GM19324 (cell line): ENCODE measurements at regions not wholly inside any gene's neighbourhood (a gene's known extent, or its start where the extent isn't known, plus 50 kb on each side); places are given as distances from the start of the nearest gene placed in this dataset.
A peak's percentile ranks its signal among the peaks of the same experiment; 100 is the strongest.

ENCODE experiments used
- ATAC-seq: cut with Tn5 transposase; IDR thresholded peaks from one replicate; pipeline ENCODE4 v1.9.1; 2021; ENCODE audit warnings: mild to moderate bottlenecking, moderate library complexity; ENCODE audit not compliant: unreplicated experiment, low FRiP score

DNA sequence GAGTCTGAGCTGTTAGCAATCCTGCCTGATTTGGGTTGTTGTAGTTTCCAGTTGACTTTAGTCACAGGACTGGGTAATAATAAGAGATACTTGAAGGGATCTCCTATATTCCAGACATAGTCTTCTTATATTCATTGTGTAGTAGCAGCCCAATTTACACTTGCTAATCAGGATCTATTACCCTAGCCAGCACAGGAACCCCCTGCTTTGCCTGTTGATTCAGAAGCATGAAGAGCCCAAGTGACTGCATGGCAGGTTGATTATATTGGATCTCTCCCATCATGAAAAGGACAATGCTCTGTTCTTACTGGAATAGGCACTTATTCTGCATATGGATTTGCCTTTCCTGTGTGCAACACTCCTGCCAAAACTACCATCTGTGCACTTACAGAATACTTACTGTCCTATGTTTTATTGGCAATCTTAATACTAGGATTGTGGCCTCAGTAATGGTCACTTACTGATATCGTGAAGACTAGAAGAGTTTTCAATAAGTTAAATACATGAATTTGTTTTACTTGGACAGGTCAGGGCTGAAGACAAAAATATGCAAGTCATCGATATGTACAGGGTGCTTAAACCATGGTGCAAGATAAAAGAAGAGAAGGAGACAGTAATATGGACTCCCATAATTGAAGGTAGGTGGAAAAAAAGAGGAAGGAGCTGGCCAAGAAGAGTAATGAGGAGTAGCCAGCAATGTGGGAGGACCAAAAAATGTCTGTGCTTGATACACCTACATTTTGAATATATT is 304.1 kb downstream of the MCTP2 start:
- no peak for ATAC-seq

DNA sequence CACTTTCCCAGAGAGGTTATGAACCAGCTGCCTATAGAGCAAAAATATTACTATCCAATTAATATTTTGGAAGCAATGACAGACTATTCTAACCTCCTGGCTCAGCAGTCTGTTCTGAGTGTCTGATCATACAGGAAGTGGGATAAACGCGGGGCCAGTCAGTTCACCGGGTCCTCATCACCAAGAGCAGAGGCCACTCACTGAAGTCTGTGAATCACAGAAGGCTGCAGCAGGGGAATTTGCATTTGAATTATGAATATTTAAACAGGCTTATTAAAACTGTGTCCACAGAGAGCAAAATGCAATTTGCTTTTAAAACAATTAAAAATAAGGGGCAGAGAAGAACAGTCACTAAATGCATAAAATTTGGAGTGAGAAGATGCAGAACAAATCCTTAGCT is 305.2 kb downstream of the MCTP2 start:
- ATAC-seq = no peak

DNA sequence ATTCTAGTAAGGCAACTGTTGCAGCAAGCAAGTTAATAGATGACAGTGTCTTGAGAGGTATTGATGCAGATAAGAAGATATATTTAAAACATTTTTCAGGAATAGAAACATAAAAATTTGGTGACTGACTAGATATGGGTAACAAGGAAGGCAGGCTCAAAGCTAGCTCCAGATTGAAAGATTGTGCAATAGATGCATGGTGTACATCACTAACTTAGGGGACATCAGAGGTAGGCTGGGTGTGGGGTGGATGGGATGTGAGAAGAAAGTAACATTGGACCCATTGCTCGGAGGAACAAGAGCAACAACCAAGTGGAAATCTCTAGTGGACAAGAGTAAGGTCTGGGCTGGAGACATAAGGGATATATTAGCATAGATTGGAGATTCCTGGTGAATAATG is 306.9 kb downstream of the MCTP2 start:
- no peak for ATAC-seq

DNA sequence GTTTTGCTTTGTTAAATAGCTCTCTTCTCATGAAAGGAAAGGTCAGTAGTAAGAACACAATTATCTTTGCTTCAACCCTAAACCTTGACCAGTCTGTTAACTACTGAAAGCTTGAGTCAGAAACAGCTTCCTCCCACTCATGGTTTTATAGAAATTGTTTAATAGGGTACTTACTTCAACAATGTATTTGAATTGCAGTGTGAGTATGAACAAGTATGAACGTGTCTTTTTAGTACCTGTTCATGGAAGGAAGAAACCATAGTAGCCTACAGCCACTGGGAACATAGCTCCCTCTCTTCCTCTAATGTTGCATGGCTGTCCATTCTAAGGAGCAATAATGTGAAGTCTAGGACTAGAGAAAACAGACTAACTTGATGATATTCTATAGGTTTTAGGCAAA is 311.0 kb downstream of the MCTP2 start:
- no peak for ATAC-seq

DNA sequence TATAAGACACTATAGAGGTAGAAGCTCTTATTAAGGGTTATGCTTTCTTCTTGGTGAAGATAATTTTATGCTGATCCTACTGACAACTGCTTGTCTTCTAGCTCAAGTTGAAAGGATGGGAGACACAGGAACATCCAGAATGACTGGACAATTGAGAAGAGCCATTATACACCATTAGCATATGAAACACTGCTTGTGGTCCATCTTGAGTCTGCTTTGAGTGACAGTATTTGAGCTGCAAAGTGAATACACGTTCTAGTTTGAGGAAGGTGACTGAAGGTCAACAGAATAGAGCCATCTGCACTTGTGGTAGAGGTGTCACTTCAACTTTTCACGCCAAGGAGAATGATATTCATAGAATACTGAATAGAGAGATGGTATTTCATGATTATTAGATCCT is 315.4 kb downstream of the MCTP2 start:
- no peak for ATAC-seq

DNA sequence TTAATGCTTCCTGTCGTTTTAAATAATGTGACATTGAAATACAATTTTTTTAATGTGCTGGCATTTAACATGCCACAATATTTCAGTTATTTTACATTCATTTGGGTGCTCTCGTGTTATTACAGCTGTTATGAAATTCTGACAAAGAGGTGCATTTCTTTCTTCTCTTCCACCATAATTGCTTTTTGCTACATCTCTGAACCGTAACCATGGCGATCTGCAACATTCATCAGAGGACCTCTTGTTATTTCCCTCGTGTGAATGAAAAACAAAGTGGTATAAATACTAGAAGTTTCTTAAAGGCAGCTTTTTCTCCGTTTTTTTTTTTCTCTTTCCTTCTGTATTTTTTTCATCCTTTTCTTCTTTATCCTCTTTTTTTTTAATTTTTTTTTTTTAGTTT is 316.4 kb downstream of the MCTP2 start:
- no peak for ATAC-seq

DNA sequence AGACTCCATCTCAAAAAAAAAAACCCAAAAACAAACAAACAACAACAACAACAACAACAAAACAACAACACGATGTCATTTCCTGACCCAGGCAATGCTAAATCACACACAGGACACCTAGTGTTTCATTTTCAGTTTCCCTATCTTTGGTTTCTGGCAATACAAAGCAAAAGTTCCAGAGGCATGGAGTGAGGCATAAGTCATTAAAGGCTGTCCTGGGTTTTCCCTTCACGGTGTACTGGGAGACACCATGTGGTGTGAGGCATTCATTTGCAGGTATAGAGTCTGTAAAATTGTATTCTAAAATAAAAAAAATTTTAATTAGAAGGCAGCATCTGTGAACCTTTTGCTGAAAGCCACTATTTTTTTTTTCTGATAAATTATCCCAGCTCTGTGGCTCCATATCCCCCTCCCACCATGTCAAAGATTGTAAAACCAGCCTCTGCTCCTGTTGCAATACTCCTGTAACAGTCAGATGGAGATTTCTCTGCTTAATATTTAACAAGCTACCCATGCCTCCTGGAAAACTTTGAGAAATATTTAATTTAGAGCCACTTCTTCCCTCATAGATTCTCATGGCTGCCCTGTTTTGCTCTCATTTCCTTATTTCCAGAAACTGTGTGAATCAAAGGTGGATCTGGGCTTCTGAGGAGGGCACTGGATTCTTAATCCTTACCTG is 324.6 kb downstream of the MCTP2 start:
- no peak for ATAC-seq

DNA sequence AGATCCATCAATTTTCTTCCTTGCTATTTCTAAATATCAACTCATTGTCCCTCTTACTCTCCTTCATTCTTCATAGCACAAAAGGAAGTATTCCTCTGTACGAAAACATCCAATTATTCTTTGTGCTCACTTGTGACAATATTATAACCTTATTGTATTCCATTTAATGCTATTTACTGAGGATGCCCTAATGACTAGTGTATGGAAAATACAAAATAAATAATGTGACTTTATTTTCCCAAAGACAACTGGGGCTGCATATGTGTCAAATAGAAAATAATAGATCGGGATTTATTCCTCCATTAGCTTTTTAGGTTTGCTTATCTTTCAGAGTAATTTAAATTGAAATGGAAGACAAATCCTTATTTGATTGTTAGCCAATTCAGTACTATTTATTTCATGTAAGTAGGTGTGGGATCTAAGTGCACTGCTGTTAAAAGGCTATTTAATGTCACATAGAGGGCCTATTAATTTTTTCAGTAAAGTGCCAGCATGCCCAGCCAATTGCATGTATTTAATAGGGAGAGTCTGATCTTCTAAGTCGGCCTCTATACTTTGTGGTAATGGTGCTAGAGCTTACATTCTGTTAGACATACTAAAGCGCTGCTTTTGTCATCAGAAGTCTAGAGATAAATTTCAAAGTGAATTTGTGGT is 329.8 kb downstream of the MCTP2 start:
- no peak for ATAC-seq

DNA sequence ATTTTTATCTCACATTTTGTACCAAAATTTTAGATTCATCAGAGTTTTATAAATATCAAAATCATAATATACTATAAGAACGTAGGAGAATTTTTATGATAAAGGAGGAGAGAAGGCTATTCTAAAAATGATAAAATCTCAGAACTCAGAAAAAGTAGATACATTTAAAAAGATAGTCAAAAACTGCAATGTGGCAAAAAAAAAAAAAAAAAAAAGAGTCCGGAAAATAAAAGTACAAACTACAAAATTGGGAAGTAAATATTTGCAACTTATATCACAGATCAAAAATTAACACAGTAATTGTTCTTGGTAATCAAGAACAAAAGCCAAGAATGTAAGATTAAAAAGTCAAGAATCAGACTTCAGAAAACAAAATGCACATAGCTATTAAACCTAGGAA is 332.1 kb downstream of the MCTP2 start:
- ATAC-seq = no peak

DNA sequence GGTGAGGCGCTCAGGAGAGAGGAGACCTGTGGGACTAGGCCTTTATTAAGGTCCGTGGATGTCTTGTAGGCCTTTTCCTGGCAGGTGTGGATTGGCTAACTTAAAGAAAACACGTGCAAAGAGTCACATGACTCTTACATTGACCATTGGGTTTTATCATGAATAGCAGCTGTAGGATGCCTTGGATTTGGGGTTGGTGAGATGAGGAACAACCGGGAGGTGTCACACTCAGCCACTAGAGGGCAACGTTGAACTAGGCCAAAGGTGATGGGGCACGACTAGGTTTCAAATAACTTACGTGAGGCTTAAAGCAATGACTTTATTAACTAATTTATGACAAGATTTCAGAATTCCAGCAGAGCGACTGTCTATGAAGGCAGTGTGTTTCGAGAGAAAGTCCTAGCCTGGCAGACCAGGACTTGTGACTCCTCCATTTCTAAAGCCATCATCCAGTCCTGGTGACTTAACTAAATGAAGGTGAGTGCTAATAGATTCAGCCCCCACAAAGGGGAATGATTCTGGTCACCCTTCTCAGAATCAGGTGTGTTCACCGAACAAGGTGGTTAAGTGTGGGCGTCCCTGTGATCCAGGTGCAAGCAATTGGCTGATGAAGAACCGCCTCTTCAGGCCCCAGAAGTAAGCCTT is 345.6 kb downstream of the MCTP2 start:
- peak; percentile 56 for ATAC-seq

DNA sequence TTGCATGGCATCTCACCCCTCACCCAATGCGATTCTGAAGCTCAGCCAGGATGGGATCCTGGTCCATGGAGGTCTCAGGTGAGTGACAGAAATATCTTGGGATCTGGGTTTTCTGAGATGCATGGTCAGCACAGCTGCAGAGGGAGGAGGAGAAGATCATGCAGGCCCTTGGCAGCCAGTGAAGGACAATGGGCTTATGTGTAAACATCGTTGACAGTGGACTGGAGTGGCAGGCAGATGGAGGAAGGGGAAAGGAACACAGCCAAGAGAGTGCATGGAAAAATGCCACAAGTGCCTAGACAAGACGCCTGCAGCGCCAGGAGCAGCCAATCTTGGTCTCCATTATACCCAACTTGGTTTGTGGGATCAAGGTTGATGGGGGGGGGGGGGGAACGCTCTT is 347.9 kb downstream of the MCTP2 start:
- ATAC-seq = no peak

DNA sequence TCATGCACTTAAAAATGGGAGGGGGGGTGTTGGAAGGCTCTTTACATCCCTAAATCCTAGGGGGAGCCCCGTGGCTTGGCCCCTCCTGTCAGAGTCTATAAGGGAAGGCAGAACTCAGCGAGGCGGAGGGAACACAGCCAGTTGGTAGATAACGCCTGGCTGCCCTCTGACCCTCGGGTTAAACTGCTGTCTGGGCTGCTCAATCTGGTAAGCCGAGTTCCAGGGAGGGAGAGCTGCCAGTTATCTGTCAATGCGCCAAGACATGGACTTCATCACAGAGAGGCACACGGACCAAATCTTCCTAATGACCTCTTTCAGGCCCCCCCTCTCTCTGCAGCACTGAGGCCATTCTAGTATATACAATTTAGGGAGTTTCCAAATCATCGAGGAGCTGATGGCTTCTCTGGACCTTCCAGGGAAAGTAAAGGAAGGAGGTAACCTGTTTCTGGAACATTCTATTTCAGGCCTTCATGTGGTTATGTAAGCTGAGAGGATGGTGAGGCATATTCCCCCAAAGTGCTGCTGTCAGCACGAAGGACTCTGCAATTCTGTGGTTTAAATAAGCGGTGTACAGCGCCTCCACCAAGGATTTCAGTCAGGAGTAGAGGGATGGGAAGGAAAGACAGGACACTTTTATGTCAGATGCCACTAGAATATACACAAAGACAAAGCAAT is 349.0 kb downstream of the MCTP2 start:
- no peak for ATAC-seq

DNA sequence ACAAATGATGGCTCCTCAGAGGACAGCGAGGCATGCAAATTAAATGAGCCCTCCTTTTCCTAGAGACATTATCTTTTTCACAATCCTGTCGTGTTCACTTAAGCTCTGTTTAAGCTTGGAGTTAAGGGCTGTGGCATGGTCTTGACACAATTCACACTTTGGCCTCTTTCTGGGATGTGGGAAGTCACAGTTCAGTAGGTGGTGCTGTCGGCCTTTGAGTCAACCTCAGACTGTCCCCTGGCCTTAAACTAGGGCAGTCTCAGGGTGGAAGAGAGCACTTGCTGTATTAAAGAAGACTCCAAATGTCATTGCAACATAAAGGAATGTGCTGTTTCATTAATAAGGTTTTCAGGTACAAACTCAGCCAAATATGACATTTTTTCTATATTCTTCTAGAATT is 351.0 kb downstream of the MCTP2 start:
- peak; percentile 42 for ATAC-seq

DNA sequence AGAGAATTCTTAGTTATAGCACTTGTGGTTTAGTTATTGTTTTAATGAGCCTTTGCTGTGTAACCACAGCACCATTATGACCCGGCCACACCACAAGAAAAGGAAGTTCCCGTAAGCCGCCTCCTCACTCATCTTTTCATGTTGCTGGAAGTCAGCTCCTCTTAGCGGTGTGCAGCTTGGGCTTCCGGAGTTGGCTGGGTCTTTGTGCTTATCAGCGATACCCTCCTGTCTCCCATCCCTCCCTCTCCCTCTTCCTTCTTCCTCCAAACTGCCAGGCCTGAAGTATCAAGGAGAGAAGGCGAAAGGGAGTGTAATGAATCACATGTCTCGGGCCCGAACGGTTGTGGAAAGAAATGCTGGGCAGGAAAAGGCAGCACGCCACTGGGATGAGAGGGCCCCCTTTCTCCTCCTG is 353.5 kb downstream of the MCTP2 start:
- peak; percentile 50 for ATAC-seq

DNA sequence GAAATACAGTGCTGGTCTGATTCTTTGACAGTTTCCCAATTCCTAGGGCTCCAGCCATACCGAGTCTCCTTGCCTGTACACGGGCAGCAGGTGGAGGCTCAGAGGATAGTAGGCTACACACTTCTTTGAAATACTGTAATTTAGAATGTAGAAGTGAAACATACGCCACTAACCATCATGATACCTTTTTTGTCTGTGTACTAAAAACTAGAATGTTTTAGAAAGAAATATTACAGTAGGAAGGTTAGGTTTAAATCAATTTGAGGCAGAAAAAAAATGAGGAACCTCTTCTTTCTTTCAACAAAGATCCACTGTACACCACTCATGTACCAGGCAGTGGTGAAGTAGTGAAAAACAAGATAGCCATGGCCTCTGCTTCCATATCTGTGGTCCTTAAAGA is 354.7 kb downstream of the MCTP2 start:
- no peak for ATAC-seq

DNA sequence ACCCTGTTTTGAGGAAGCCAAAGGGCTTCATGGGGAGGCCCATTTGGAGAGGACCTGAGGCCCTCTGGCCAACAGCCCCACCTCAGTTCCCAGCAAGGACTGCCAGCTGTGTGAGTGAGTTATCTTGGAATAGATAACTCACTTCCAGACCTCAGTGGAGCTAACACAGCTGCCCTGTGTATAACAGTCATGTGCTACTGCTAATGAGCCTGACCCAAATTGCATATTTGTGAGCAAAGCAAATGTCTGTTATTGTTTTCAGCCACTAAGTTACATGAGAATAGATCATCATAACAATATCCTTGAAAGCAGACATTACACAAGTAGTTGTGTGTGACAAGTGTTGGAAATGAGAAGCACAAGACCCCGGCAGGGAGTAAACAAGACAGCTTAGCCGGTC is 355.8 kb downstream of the MCTP2 start:
- no peak for ATAC-seq

DNA sequence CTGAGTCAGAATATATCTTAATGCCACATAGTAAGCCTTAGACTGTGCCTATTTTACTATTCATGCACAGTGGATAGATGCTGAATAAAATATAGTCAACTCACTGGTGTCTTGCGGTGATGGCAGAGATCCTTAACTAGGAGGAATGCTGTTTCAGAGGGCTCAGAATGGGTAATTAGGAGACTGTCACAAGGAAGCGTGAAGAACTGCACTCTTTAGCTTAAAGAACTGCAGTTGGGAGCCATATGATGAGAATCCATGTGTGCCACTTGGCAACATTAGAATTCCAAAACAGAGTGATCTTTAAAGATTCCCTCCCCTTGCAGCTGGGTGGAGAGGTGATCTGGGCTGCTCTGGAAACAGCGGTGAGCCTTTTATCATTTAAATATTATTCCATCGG is 357.6 kb downstream of the MCTP2 start:
- ATAC-seq = no peak

DNA sequence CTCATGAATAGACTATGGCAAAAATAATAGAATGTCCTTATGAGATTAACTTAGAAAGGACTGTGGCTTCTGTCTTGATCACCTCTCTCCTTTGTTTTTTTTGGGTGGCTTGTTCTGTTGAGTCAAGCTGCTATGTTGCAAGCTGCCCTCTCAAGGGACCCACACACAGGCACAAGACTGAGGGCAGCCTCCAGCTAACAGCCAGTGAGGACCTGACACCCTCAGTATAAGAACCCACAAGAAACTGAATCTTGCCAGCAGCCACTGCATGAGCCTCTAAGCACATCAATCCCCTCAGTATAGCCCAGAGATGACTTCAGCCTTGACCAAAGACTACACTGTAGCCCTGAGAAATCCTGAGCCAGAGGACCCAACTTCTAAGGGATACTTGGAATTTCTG is 361.1 kb downstream of the MCTP2 start:
- no peak for ATAC-seq

DNA sequence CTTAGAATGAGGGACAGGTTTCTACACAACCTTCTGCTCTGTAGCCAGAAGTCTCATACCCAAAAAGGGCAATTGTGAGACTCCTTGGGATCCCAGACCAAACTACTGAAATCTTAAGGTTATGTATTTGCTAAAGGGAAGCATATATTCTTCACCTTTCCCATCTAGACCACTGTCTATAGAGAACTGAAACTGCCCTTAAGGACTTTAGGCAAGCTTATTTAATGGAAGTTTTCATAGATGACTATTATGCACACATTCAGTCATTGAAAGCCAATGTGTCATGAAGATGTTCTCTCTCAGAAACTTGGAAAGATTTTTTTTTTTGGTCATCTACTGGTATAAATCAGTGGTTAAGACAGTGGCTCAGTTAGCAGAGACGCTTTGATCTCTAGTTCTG is 365.3 kb downstream of the MCTP2 start:
- ATAC-seq = no peak

DNA sequence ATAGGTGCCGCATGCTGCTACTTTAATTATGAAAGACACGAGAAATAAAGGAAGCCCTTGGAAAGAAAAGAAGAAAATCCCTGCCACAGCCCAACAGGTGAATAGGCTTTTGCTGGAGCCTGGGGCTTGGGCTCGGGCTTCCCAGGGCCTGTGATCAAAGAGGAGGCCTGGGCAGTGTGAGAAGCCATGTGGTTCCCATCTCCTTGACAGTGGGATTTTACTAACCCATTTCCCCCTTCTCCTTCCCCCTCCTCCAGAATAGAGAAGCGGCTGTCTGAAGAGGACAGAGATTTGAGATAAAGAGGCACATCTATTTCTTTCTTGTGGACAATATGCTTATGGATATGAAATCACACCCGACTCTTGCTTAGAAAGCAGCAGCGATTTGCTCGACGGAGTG is 369.1 kb downstream of the MCTP2 start:
- ATAC-seq = no peak
